PFSK-1 (cell line): ENCODE measurements at regions not wholly inside any gene's neighbourhood (a gene's known extent, or its start where the extent isn't known, plus 50 kb on each side); places are given as distances from the start of the nearest gene placed in this dataset.

ENCODE experiments used
- FOXP2 ChIP-seq: optimal IDR thresholded peaks from 2 replicates; pipeline ENCODE3; 2011; ENCODE audit warnings: borderline replicate concordance, control low read depth, inconsistent platforms; ENCODE audit not compliant: insufficient read depth; ENCODE audit errors: extremely low read length, extremely low read depth
- POLR2AphosphoS5 ChIP-seq: IDR thresholded peaks from 2 replicates; pipeline ENCODE4 v1.6.1; 2012; ENCODE audit warnings: low read depth, mild to moderate bottlenecking, control low read depth, low read length, moderate library complexity
- REST ChIP-seq, 2 experiments: IDR thresholded peaks; 2 replicates each; pipeline versions ENCODE4 v1.6.1 to v1.8.0; 2011 to 2012; ENCODE audit warnings: low read depth in 2 of 2, low read length in 2 of 2, control low read depth in 1 of 2, inconsistent platforms in 1 of 2, mild to moderate bottlenecking in 1 of 2, moderate library complexity in 1 of 2; ENCODE audit not compliant: insufficient read depth in 1 of 2
- SIN3A ChIP-seq: IDR thresholded peaks from 2 replicates; pipeline ENCODE4 v1.6.1; 2012; ENCODE audit warnings: mild to moderate bottlenecking, low read length, moderate library complexity, borderline replicate concordance; ENCODE audit not compliant: insufficient read depth
- TAF1 ChIP-seq: IDR thresholded peaks from 2 replicates; pipeline ENCODE4 v1.6.1; 2012; ENCODE audit warnings: low read length, control low read depth, borderline replicate concordance; ENCODE audit not compliant: insufficient read depth

- TF ChIP-seq TAF1 (no peak), REST (IDR thresholded peaks at IDR 0.05; ENCODE audit: insufficient read depth in 1 of 2, low read depth in 2 of 2, low read length in 2 of 2) (no peak), FOXP2 (no peak), SIN3A (no peak)
These were observed 1318.2 kb downstream of the ZPLD1 start for GRCh38 chr3:103752986-103753385.

GRCh38 chr3:103767635-103768034, 1332.8 kb downstream of the ZPLD1 start:
- TF ChIP-seq POLR2AphosphoS5 (no peak), TAF1 (no peak), SIN3A (no peak), FOXP2 (no peak), REST (IDR thresholded peaks at IDR 0.05; ENCODE audit: insufficient read depth in 1 of 2, low read depth in 2 of 2, low read length in 2 of 2) (no peak)

- TF ChIP-seq REST (IDR thresholded peaks at IDR 0.05; ENCODE audit: insufficient read depth in 1 of 2, low read depth in 2 of 2, low read length in 2 of 2): no peak
- no peak for TF ChIP-seq SIN3A
- no peak for TF ChIP-seq FOXP2
- no peak for TF ChIP-seq POLR2AphosphoS5
These were observed 1350.2 kb downstream of the ZPLD1 start for GRCh38 chr3:103785017-103785416.

- TF ChIP-seq POLR2AphosphoS5 (no peak), FOXP2 (no peak), REST (IDR thresholded peaks at IDR 0.05; ENCODE audit: insufficient read depth in 1 of 2, low read depth in 2 of 2, low read length in 2 of 2) (no peak), TAF1 (no peak), SIN3A (no peak)
These were observed 1350.7 kb downstream of the ZPLD1 start for GRCh38 chr3:103785537-103785936.

GRCh38 chr3:103786296-103786695, 1351.5 kb downstream of the ZPLD1 start:
- no peak for TF ChIP-seq TAF1
- no peak for TF ChIP-seq REST (IDR thresholded peaks at IDR 0.05; ENCODE audit: insufficient read depth in 1 of 2, low read depth in 2 of 2, low read length in 2 of 2)
- TF ChIP-seq FOXP2: no peak
- no peak for TF ChIP-seq SIN3A
- TF ChIP-seq POLR2AphosphoS5: no peak
